Stimulated activated CD8-positive, alpha-beta memory T cell treated with anti-CD3 and anti-CD28 coated beads, Interleukin-7, amount 100 ng/mL, for 48 hours (primary cell): ENCODE measurements at regions not wholly inside any gene's neighbourhood (a gene's known extent, or its start where the extent isn't known, plus 50 kb on each side); places are given as distances from the start of the nearest gene placed in this dataset.

Source experiments
- DNase-seq, 2 donors: peaks; one replicate each; pipeline ENCODE4 v3.0.0-alpha.2; 2020; ENCODE audit warnings: low read depth in 1 of 2; ENCODE audit errors: extremely low read depth in 1 of 2

- DNase-seq = no peak
Observed at GRCh38 chrY:14139521-14139920, 83.5 kb downstream of the VCY1B start.

GRCh38 chrY:14145614-14146013 lies 89.6 kb downstream of the VCY1B start:
- no peak for DNase-seq

DNA sequence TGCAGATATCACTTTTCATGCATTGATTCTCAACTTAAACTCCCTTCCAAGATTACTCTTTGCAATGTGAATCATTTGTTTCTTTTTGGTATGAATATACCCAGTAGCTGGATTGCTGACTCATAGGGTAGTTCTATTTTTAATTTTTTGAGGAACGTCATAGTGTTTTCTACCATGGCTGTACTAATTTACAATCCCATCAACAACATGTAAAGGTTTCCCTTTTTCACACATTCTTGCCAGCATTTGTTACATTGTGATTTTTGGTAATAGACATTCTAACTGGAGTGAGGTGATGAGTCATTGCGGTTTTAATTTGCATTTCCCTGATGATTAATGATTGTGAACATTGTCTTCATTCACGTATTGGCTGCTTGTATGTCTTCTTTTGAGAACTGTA lies 126.7 kb downstream of the VCY1B start:
- DNase-seq = no peak

DNA sequence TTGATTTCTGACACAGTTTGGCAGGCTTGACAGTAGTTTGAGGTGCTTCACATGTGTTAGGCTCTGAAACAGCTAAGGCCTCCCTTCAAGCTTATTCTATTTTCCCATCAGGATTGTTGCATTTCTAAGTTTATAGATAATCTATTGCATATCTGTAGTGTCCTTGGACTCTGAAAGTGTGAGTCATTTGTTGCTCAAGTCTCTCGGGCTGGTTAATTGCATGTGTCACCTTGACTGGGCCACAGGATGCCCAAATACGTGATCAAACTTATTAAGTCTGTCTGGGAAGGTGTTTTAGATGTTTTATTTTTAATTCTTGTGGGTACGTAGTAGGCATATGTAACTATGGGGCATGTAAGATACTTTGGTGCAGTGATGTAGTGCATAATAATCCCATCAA lies 166.0 kb downstream of the VCY1B start:
- no peak for DNase-seq

DNA sequence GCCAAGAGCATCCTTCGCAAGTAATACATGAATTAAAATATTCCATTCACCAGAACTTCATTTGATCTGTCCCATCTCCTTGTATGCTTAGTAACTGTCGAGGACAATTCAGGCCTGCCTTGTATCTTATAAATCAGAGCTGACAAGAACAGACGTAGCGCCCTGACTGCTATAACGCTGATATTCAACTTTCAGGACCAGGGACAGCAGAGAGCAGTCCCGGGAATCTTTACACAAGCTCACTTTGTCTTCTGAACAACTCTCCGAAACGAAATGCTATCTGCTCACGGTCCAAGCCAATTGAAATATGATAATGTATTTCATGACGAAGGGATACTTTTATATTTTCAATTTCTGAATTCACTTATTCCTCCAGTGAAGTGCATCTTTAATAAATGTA lies 175.7 kb downstream of the VCY1B start:
- DNase-seq = no peak

DNA sequence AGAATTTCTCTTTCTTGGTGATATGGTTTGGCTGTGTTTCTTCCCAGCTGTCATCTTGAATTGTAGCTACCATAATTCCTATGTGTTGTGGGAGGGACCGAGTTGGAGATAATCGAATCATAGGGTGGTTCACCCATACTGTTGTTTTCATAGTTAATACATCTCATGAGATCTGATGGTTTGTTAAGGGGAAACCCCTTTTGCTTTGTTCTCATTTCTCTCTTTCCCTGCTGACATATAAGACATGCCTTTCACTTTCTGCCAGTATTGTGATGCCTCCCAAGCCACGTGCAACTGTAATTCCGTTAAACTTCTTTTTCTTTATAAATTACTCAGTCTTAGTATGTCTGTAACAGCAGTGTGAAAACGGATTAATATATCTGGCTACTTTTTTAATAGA lies 179.0 kb downstream of the VCY1B start:
- DNase-seq = no peak

DNA sequence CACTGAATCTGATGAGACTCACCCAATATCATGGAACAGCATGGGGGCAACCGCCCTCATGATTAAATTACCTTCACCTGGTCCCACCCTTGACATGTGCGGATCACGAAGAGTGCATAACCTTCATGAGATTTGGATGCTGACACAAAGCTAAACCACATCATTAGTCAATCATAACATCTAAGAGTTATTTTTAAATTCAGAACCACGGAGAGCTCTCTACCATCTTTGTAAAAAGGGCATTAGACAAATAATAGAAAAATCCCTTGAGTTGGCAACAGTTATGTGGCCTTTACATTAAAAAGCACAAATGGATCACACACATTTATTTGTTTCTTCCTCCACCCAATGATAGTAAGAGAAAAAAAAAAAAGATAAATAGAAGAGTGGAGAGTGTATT lies 182.2 kb downstream of the VCY1B start:
- DNase-seq = no peak

DNA sequence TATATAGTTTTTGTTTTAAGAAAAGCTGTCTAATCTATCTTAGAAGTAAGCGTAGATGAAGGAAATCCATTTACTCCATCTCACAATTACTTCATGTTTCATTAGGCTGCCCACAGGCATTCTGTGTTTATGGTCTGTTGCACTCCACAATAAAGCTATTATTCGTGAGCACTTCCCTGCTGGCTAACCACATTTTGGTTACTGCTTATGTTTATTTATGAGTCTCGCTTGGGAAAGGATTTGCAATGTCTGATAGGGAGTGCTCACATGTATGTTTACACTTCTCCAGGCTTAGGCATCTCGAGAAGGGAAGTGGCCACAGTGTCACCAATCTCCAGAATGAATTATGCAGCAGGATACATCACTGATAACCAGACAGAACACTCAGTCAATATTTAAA lies 190.9 kb downstream of the VCY1B start:
- no peak for DNase-seq

DNA sequence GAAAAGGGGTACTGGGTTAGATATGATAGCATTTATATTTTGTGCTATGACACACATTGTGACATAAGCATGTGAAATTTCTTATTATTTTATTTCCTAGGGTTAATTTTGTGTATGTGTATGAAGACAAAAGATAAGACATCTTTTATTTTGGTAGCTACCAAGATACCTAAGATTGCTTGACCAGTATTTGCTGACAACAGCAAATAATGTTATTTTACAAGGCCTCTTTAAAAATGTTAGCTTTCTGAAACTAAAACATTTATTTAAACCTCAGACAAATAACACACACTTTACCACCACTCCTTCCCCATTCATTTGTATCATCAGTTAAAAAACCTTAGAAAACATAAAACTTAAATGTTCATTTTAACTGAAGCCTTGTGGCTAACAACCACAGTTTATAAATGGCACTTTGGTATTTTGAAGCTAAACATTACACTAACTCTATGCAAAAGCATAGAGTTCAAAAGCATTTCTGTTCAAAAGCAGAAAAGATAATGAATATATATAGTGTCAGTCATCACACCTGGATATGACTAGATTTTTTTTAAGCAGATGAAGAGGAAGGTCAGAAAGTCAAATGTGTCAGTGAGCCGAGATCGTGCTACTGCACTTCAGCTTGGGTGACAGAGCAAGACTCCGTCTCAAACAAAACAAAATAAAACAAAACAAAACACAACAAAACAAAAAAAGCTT lies 193.0 kb downstream of the VCY1B start:
- DNase-seq = no peak

DNA sequence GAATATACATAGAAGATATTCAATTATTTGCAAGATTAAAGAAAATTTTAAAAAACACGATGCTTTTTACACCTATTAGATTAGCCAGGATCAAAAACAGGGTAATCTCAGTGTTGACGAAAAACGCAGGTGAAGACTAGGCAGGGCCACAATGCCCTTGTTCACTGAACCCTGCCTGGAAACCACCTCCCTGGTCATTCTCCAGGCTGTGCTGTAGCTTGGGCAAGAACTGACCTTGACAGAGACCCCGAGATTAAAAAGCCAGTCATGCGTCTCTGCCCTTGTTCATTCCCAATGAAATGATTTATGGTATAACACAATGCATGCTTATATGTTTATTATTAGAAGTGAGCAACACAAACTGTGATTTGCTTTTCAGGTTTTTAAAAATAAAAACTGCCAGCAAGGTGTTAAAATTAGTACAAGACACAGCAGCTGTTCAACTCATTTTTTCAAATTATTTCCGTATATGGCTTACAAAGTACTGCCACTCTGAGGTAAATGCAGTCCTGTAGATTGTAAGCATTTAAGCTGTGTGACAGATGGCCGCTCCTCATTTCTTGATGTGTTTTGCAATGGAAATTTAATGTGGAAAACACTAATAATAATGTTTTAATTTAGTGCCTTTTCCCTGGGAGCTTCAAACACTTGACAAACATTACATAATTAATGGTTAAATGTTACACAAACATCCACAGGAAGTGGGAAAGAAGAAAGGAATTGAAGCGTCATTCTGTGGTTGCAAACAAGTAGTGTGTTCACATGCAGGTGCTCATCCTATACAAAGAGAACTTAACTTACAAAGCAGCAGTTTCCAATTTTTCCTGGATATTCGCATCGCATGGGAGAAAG lies 200.2 kb downstream of the VCY1B start:
- no peak for DNase-seq

DNA sequence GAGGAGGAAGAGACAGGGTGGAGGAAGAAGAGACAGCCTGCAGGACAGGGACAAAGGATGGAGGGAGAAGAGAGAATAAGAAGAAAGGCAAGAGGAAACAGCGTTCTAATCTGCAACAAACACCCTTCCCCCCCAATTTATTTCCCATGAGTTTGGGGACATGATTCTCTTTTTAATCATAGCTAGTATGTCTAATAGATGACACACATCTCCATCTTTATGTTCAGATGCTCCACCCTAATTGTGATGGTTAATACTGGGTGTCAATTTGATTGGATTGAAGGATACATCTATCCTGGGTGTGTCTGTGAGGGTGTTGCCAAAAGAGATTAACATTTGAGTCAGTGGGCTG lies 200.8 kb downstream of the VCY1B start:
- no peak for DNase-seq

- DNase-seq = no peak
Observed at GRCh38 chrY:14277029-14277428, 221.0 kb downstream of the VCY1B start.

DNA sequence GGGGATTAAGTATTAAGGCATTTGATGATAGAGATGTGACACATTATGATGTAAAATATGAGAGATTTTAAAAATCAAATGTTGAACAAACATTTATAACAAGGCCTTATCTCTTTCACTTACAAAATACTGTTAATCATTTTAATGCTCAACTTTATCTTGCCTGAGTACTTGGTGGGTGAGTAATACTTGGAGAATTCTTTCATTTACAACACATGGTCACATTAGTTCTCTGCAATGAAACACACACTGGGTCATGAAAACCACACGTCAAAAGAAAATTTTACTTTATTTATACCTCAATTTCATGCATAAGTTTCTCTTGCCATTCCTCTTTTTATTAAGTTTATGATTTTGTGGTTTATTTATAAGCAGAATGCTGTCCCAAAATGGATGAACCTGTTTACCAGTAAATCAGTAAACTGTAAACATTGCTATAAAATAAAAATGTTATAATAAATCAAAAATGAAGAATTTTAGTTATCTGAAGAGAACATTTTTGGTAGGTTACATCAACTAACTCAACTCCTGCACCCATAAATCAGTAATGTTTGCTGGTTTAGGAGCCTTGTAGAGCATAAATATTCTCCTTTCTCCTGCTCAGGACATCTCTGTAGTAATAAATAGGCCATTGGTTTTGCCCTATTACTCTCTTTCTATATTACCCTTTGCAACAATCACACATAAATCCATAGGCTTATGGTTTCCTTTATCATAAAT lies 233.5 kb upstream of the NLGN4Y start:
- DNase-seq = no peak

DNA sequence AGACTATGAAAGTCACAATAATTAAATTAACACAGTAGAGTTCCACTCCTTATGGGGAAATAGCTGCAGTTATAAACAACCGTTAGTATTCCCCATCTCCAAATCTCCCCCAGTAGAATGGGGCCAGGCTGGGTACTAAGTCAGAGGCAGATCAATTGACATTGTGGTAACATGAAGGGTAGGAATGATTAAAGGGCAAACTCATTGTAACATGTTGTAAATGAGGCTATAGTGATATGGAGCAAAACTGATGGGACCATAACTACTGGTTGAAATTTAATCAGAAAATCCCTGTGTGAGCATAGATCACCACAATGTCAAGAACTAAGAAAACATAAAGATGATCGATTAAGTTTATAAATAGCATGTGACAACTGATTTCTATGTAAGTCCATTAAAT lies 231.9 kb upstream of the NLGN4Y start:
- no peak for DNase-seq

DNA sequence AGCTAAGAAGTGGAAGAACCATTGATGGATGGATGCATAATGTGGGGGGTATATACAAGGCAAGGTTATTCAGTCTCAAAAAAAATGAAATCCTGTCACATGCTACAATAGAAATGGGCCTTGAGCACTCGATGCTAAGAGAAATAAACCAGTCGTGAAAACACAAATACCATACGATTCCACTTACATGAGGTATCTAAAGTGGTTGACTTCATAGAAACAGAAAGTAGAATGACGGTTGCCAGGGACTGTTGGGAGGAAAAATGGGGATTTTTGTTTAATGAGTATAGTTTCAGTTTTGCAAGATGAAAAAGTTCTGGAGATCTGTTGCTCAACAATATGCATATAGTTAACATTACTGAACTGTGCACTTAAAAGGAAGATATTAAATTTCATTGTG lies 223.6 kb upstream of the NLGN4Y start:
- DNase-seq = no peak

DNA sequence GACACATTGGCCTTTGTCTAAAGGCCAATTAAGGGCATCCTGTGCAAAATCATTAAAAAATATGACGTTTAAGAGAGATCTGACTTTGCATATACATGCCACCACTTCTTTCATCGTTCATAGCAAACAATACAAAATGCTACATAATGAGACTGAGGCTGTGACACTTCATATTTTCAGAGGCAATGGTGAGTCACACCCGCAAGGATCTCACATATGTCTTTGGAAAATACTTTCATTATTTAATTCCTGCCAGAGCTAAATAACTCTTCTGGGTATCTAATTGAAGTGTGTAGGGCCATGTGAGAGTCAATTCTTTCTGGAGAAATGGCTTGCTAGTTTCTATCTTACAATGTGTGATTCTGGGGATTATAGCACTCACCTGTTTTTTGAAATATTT lies 222.8 kb upstream of the NLGN4Y start:
- DNase-seq = no peak

- DNase-seq = no peak
Observed at GRCh38 chrY:14328677-14329345, 195.5 kb upstream of the NLGN4Y start.

GRCh38 chrY:14330362-14330761 lies 194.0 kb upstream of the NLGN4Y start:
- no peak for DNase-seq

DNA sequence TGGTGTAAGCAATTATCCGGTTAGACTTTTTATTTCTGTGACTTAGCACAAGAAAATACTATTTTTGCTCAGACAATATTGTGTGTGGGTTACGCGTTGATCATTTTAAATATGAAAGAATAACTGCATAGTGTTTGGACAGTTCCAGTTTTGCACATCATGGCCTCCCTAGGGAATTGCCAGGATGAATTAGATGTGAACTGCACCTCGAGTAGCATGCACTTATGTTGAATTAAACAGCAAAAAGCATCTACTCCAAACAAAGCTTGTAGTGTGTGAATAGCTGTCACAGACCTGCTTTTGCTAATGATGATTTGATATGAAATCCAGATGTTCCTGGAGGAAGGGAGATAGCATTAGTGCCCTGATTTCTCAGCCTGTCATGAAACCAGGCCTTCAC lies 184.8 kb upstream of the NLGN4Y start:
- no peak for DNase-seq

DNA sequence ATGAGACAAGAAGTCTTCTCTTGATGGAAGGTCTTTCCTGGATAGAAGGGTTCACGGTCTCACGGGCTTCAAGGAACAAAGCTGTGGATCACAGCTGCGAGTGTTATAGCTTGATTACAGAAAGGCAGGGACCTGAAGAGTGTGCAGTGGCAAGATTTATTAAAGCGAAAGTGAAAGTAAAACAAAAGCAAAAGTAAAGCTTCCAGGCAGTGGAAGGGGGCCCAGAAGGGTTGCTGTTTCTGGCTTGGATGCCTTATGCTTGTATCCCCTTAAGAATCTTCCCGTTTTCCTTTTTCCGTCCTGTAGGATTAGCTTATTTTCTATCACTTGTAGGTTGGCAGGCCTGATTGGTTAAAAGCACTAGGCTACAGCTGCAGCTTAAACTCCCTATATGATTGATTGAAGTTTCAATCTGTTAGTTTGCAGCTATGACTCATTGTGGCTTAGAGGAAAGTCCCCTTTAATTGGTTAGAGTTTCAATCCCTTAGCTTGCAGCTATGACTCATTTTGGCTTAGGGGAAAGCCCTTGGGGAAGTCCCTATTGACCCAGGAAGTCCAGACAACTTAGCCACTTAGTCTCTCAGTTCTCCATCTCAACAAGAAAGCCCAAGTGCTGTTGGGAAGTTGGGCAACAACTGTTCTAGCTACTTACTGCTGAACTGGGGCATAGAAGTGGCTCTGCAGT lies 183.7 kb upstream of the NLGN4Y start:
- DNase-seq = peak in 1 of 2 donors; percentile 20
